ENCODE measurements at regions not wholly inside any gene's neighbourhood (a gene's known extent, or its start where the extent isn't known, plus 50 kb on each side); places are given as distances from the start of the nearest gene placed in this dataset.

GRCh38 chr13:78437781-78438180 lies 165.6 kb downstream of the POU4F1 start:
- no peaks in the 10 kb centered on the region for H3K27me3 ChIP-seq (ENCODE audit: low read depth, low read length)
- no peaks in the 10 kb centered on the region for H4K20me1 ChIP-seq (ENCODE audit: insufficient read depth, low read length)
- no peaks in the 10 kb centered on the region for H3K79me2 ChIP-seq (ENCODE audit: low read length)
- H3K27ac ChIP-seq (ENCODE audit: low read length) = no peak overlapping the region
- H2AFZ ChIP-seq (ENCODE audit: low read depth, low read length) = no peak overlapping the region
- no peak overlapping the region for H3K4me2 ChIP-seq (ENCODE audit: low read length)
- no peak for TF ChIP-seq EZH2phosphoT487 (IDR thresholded peaks at IDR 0.05; ENCODE audit: low read depth)
- TF ChIP-seq CTCF (IDR thresholded peaks at IDR 0.05; ENCODE audit: low read depth, low read length) = no peak
- no peaks in the 10 kb centered on the region for H3K9me3 ChIP-seq (ENCODE audit: insufficient read depth, low read length)
- H3K4me1 ChIP-seq (ENCODE audit: low read length) = no peaks in the 10 kb centered on the region
- no peak overlapping the region for H3K9ac ChIP-seq (ENCODE audit: low read length)
- H3K4me3 ChIP-seq (ENCODE audit: low read length) = no peak overlapping the region
- H3K36me3 ChIP-seq (replicated peaks; ENCODE audit: low read depth, low read length) = no peaks in the 10 kb centered on the region

GRCh38 chr13:78436311-78436710 lies 167.0 kb downstream of the POU4F1 start:
- Histone ChIP-seq H3K4me1 (ENCODE audit: low read length) (no peaks in the 10 kb centered on the region), H3K27me3 (ENCODE audit: low read depth, low read length) (no peaks in the 10 kb centered on the region), H3K4me3 (ENCODE audit: low read length) (no peak overlapping the region), H3K79me2 (ENCODE audit: low read length) (no peaks in the 10 kb centered on the region), H3K9ac (ENCODE audit: low read length) (no peak overlapping the region), H3K27ac (ENCODE audit: low read length) (no peak overlapping the region), H4K20me1 (ENCODE audit: insufficient read depth, low read length) (no peaks in the 10 kb centered on the region), H3K9me3 (ENCODE audit: insufficient read depth, low read length) (no peaks in the 10 kb centered on the region), H3K36me3 (replicated peaks; ENCODE audit: low read depth, low read length) (no peaks in the 10 kb centered on the region), H3K4me2 (ENCODE audit: low read length) (no peak overlapping the region), H2AFZ (ENCODE audit: low read depth, low read length) (no peak overlapping the region; the same call in 1 of the 2 replicates)
- TF ChIP-seq EZH2phosphoT487 (IDR thresholded peaks at IDR 0.05; ENCODE audit: low read depth) (no peak), CTCF (IDR thresholded peaks at IDR 0.05; ENCODE audit: low read depth, low read length) (no peak)

- no peak overlapping the region for H3K9ac ChIP-seq (ENCODE audit: low read length)
- H3K4me3 ChIP-seq (ENCODE audit: low read length) = no peak overlapping the region
- no peak overlapping the region for H3K4me2 ChIP-seq (ENCODE audit: low read length)
- H4K20me1 ChIP-seq (ENCODE audit: insufficient read depth, low read length) = no peaks in the 10 kb centered on the region
- no peak overlapping the region for H3K27ac ChIP-seq (ENCODE audit: low read length)
- no peaks in the 10 kb centered on the region for H3K4me1 ChIP-seq (ENCODE audit: low read length)
- no peaks in the 10 kb centered on the region for H3K79me2 ChIP-seq (ENCODE audit: low read length)
- no peaks in the 10 kb centered on the region for H3K36me3 ChIP-seq (replicated peaks; ENCODE audit: low read depth, low read length)
- no peaks in the 10 kb centered on the region for H3K9me3 ChIP-seq (ENCODE audit: insufficient read depth, low read length)
- H3K27me3 ChIP-seq (ENCODE audit: low read depth, low read length) = no peaks in the 10 kb centered on the region
- TF ChIP-seq CTCF (IDR thresholded peaks at IDR 0.05; ENCODE audit: low read depth, low read length) = no peak
- TF ChIP-seq EZH2phosphoT487 (IDR thresholded peaks at IDR 0.05; ENCODE audit: low read depth) = no peak
- no peak overlapping the region for H2AFZ ChIP-seq (ENCODE audit: low read depth, low read length)
Measured at GRCh38 chr13:78431328-78431727, 172.0 kb downstream of the POU4F1 start.

- Histone ChIP-seq H3K27ac (ENCODE audit: low read length) (no peak overlapping the region), H3K27me3 (ENCODE audit: low read depth, low read length) (no peaks in the 10 kb centered on the region), H3K79me2 (ENCODE audit: low read length) (no peaks in the 10 kb centered on the region), H3K9me3 (ENCODE audit: insufficient read depth, low read length) (no peaks in the 10 kb centered on the region), H3K9ac (ENCODE audit: low read length) (no peak overlapping the region), H3K4me3 (ENCODE audit: low read length) (no peak overlapping the region), H3K4me2 (ENCODE audit: low read length) (no peak overlapping the region), H4K20me1 (ENCODE audit: insufficient read depth, low read length) (no peaks in the 10 kb centered on the region), H2AFZ (ENCODE audit: low read depth, low read length) (no peak overlapping the region), H3K36me3 (replicated peaks; ENCODE audit: low read depth, low read length) (no peaks in the 10 kb centered on the region), H3K4me1 (ENCODE audit: low read length) (no peaks in the 10 kb centered on the region)
- TF ChIP-seq CTCF (IDR thresholded peaks at IDR 0.05; ENCODE audit: low read depth, low read length) = no peak
- no peak for TF ChIP-seq EZH2phosphoT487 (IDR thresholded peaks at IDR 0.05; ENCODE audit: low read depth)
Measured at GRCh38 chr13:78430811-78431210, 172.5 kb downstream of the POU4F1 start.
